ENCODE measurements at regions not wholly inside any gene's neighbourhood (a gene's known extent, or its start where the extent isn't known, plus 50 kb on each side); places are given as distances from the start of the nearest gene placed in this dataset.

- ATAC-seq (ENCODE audit: low FRiP score) = no peak
- intact Hi-C loops (cut with DNase I) = no loop called here
- Histone ChIP-seq H3K36me3 (ENCODE audit: control insufficient read depth in 1 of 2, insufficient read depth in 2 of 2, low read length in 1 of 2) (no peaks in the 10 kb centered on the region), H3K4me3 (ENCODE audit: low read length in 2 of 2) (no peak overlapping the region), H3K4me1 (ENCODE audit: control insufficient read depth in 1 of 2, insufficient read depth in 2 of 2, low read length in 2 of 2) (peaks cover 0 to 10% of the 10 kb centered on the region in 2 donors), H3K9me3 (ENCODE audit: control insufficient read depth, low read length) (no peaks in the 10 kb centered on the region), H3K27me3 (ENCODE audit: control insufficient read depth in 1 of 2, insufficient read depth in 2 of 2, low read length in 1 of 2) (no peaks in the 10 kb centered on the region), H3K27ac (ENCODE audit: low read depth in 1 of 2, low read length in 2 of 2) (no peak overlapping the region)
- WGBS, 2 donors = 59% methylated on average over 3 of the region's 3 CpGs
- DNase-seq = no peak
These were observed 165.4 kb upstream of the TARS1 start for GRCh38 chr5:33275391-33275790.

- H3K4me3 ChIP-seq (ENCODE audit: low read length in 2 of 2) = no peak overlapping the region
- no peak for ATAC-seq (ENCODE audit: low FRiP score)
- H3K9me3 ChIP-seq (ENCODE audit: control insufficient read depth, low read length) = no peaks in the 10 kb centered on the region
- intact Hi-C loops (cut with DNase I) = no loop called here
- no peak overlapping the region for H3K27ac ChIP-seq (ENCODE audit: low read depth in 1 of 2, low read length in 2 of 2)
- 49 to 53% methylated on average over 5 of the region's 5 CpGs for WGBS, 2 donors
- H3K4me1 ChIP-seq (ENCODE audit: control insufficient read depth in 1 of 2, insufficient read depth in 2 of 2, low read length in 2 of 2) = peaks cover 0 to 10% of the 10 kb centered on the region in 2 donors
- no peaks in the 10 kb centered on the region for H3K27me3 ChIP-seq (ENCODE audit: control insufficient read depth in 1 of 2, insufficient read depth in 2 of 2, low read length in 1 of 2)
- no peaks in the 10 kb centered on the region for H3K36me3 ChIP-seq (ENCODE audit: control insufficient read depth in 1 of 2, insufficient read depth in 2 of 2, low read length in 1 of 2)
- DNase-seq = no peak
These were observed 164.7 kb upstream of the TARS1 start for GRCh38 chr5:33275921-33276627.

GRCh38 chr5:33276628-33276950, 164.2 kb upstream of the TARS1 start:
- 75 to 81% methylated on average over 2 of the region's 2 CpGs for WGBS, 2 donors
- no peaks in the 10 kb centered on the region for H3K27me3 ChIP-seq (ENCODE audit: control insufficient read depth in 1 of 2, insufficient read depth in 2 of 2, low read length in 1 of 2)
- intact Hi-C loops (cut with DNase I) = no loop called here
- no peak for ATAC-seq (ENCODE audit: low FRiP score)
- H3K27ac ChIP-seq (ENCODE audit: low read depth in 1 of 2, low read length in 2 of 2) = no peak overlapping the region
- H3K9me3 ChIP-seq (ENCODE audit: control insufficient read depth, low read length) = no peaks in the 10 kb centered on the region
- DNase-seq = no peak
- no peaks in the 10 kb centered on the region for H3K36me3 ChIP-seq (ENCODE audit: control insufficient read depth in 1 of 2, insufficient read depth in 2 of 2, low read length in 1 of 2)
- peaks cover 0 to 13% of the 10 kb centered on the region in 2 donors for H3K4me1 ChIP-seq (ENCODE audit: control insufficient read depth in 1 of 2, insufficient read depth in 2 of 2, low read length in 2 of 2)
- H3K4me3 ChIP-seq (ENCODE audit: low read length in 2 of 2) = no peak overlapping the region

GRCh38 chr5:33277061-33277650, 163.6 kb upstream of the TARS1 start:
- Histone ChIP-seq H3K36me3 (ENCODE audit: control insufficient read depth in 1 of 2, insufficient read depth in 2 of 2, low read length in 1 of 2) (no peaks in the 10 kb centered on the region), H3K4me1 (ENCODE audit: control insufficient read depth in 1 of 2, insufficient read depth in 2 of 2, low read length in 2 of 2) (peaks cover 0 to 14% of the 10 kb centered on the region in 2 donors), H3K4me3 (ENCODE audit: low read length in 2 of 2) (no peak overlapping the region), H3K27ac (ENCODE audit: low read depth in 1 of 2, low read length in 2 of 2) (no peak overlapping the region), H3K27me3 (ENCODE audit: control insufficient read depth in 1 of 2, insufficient read depth in 2 of 2, low read length in 1 of 2) (no peaks in the 10 kb centered on the region), H3K9me3 (ENCODE audit: control insufficient read depth, low read length) (no peaks in the 10 kb centered on the region)
- intact Hi-C loops (cut with DNase I) = no loop called here
- ATAC-seq (ENCODE audit: low FRiP score) = no peak
- 88 to 93% methylated on average over 3 of the region's 3 CpGs for WGBS, 2 donors
- DNase-seq = no peak

- no peaks in the 10 kb centered on the region for H3K36me3 ChIP-seq (ENCODE audit: control insufficient read depth in 1 of 2, insufficient read depth in 2 of 2, low read length in 1 of 2)
- H3K27ac ChIP-seq (ENCODE audit: low read depth in 1 of 2, low read length in 2 of 2) = no peak overlapping the region
- no peaks in the 10 kb centered on the region for H3K9me3 ChIP-seq (ENCODE audit: control insufficient read depth, low read length)
- intact Hi-C loops (cut with DNase I) = no loop called here
- no peak for DNase-seq
- H3K27me3 ChIP-seq (ENCODE audit: control insufficient read depth in 1 of 2, insufficient read depth in 2 of 2, low read length in 1 of 2) = no peaks in the 10 kb centered on the region
- H3K4me3 ChIP-seq (ENCODE audit: low read length in 2 of 2) = no peak overlapping the region
- no peak for ATAC-seq (ENCODE audit: low FRiP score)
- 49 to 62% methylated on average over 5 of the region's 5 CpGs for WGBS, 2 donors
- H3K4me1 ChIP-seq (ENCODE audit: control insufficient read depth in 1 of 2, insufficient read depth in 2 of 2, low read length in 2 of 2) = peaks cover 0 to 10% of the 10 kb centered on the region in 2 donors
These were observed 159.3 kb upstream of the TARS1 start for GRCh38 chr5:33281431-33281843.

- H3K27me3 ChIP-seq (ENCODE audit: control insufficient read depth in 1 of 2, insufficient read depth in 2 of 2, low read length in 1 of 2) = no peaks in the 10 kb centered on the region
- DNase-seq = no peak
These were observed 158.6 kb upstream of the TARS1 start for GRCh38 chr5:33282157-33282556.

GRCh38 chr5:33282696-33283095, 158.1 kb upstream of the TARS1 start:
- Histone ChIP-seq H3K27ac (ENCODE audit: low read depth in 1 of 2, low read length in 2 of 2) (no peak overlapping the region), H3K36me3 (ENCODE audit: control insufficient read depth in 1 of 2, insufficient read depth in 2 of 2, low read length in 1 of 2) (no peaks in the 10 kb centered on the region), H3K27me3 (ENCODE audit: control insufficient read depth in 1 of 2, insufficient read depth in 2 of 2, low read length in 1 of 2) (no peaks in the 10 kb centered on the region), H3K4me1 (ENCODE audit: control insufficient read depth in 1 of 2, insufficient read depth in 2 of 2, low read length in 2 of 2) (peaks cover 0 to 4% of the 10 kb centered on the region in 2 donors), H3K4me3 (ENCODE audit: low read length in 2 of 2) (no peak overlapping the region), H3K9me3 (ENCODE audit: control insufficient read depth, low read length) (no peaks in the 10 kb centered on the region)
- WGBS, 2 donors = 5 to 14% methylated on average over 2 of the region's 2 CpGs
- ATAC-seq (ENCODE audit: low FRiP score) (no peak), DNase-seq (no peak)
- intact Hi-C loops (cut with DNase I) = no loop called here

More at GRCh38 chr5:33282157-33282556, 158.6 kb upstream of the TARS1 start:
- no peak for ATAC-seq (ENCODE audit: low FRiP score)
- WGBS, 2 donors = 55 to 67% methylated on average over 4 of the region's 4 CpGs
- peaks cover 0 to 4% of the 10 kb centered on the region in 2 donors for H3K4me1 ChIP-seq (ENCODE audit: control insufficient read depth in 1 of 2, insufficient read depth in 2 of 2, low read length in 2 of 2)
- intact Hi-C loops (cut with DNase I) = no loop called here
- H3K27ac ChIP-seq (ENCODE audit: low read depth in 1 of 2, low read length in 2 of 2) = no peak overlapping the region
- no peaks in the 10 kb centered on the region for H3K9me3 ChIP-seq (ENCODE audit: control insufficient read depth, low read length)
- H3K36me3 ChIP-seq (ENCODE audit: control insufficient read depth in 1 of 2, insufficient read depth in 2 of 2, low read length in 1 of 2) = no peaks in the 10 kb centered on the region
- no peak overlapping the region for H3K4me3 ChIP-seq (ENCODE audit: low read length in 2 of 2)

GRCh38 chr5:33283243-33283642, 157.5 kb upstream of the TARS1 start:
- H3K36me3 ChIP-seq (ENCODE audit: control insufficient read depth in 1 of 2, insufficient read depth in 2 of 2, low read length in 1 of 2) = no peaks in the 10 kb centered on the region
- no peak overlapping the region for H3K27ac ChIP-seq (ENCODE audit: low read depth in 1 of 2, low read length in 2 of 2)
- no peaks in the 10 kb centered on the region for H3K9me3 ChIP-seq (ENCODE audit: control insufficient read depth, low read length)
- intact Hi-C loops (cut with DNase I) = no loop called here
- no peak for ATAC-seq (ENCODE audit: low FRiP score)
- H3K27me3 ChIP-seq (ENCODE audit: control insufficient read depth in 1 of 2, insufficient read depth in 2 of 2, low read length in 1 of 2) = no peaks in the 10 kb centered on the region
- peaks cover 0 to 4% of the 10 kb centered on the region in 2 donors for H3K4me1 ChIP-seq (ENCODE audit: control insufficient read depth in 1 of 2, insufficient read depth in 2 of 2, low read length in 2 of 2)
- H3K4me3 ChIP-seq (ENCODE audit: low read length in 2 of 2) = no peak overlapping the region
- no peak for DNase-seq

GRCh38 chr5:33284681-33285080, 156.1 kb upstream of the TARS1 start:
- Histone ChIP-seq H3K9me3 (ENCODE audit: control insufficient read depth, low read length) (no peaks in the 10 kb centered on the region), H3K4me1 (ENCODE audit: control insufficient read depth in 1 of 2, insufficient read depth in 2 of 2, low read length in 2 of 2) (peaks cover 0 to 4% of the 10 kb centered on the region in 2 donors), H3K27ac (ENCODE audit: low read depth in 1 of 2, low read length in 2 of 2) (no peak overlapping the region), H3K27me3 (ENCODE audit: control insufficient read depth in 1 of 2, insufficient read depth in 2 of 2, low read length in 1 of 2) (no peaks in the 10 kb centered on the region), H3K36me3 (ENCODE audit: control insufficient read depth in 1 of 2, insufficient read depth in 2 of 2, low read length in 1 of 2) (no peaks in the 10 kb centered on the region), H3K4me3 (ENCODE audit: low read length in 2 of 2) (no peak overlapping the region)
- DNase-seq (no peak), ATAC-seq (ENCODE audit: low FRiP score) (no peak)
- intact Hi-C loops (cut with DNase I) = no loop called here
- 26 to 46% methylated on average over 3 of the region's 3 CpGs for WGBS, 2 donors

All from aorta (tissue), 5 donors.